Stomach (tissue), 8 donors: ENCODE measurements at regions not wholly inside any gene's neighbourhood (a gene's known extent, or its start where the extent isn't known, plus 50 kb on each side); places are given as distances from the start of the nearest gene placed in this dataset.

Source experiments
- DNase-seq, 2 donors: peaks; one replicate each; pipeline versions ENCODE4 v3.0.0 to v3.0.0-alpha.2; 2013 to 2019
- H3K27ac ChIP-seq, 5 donors: fragments of 200-600 bp in 4 of 5; sonication (generic) in 4 of 5; one replicate each; pipeline ENCODE4 v1.5.1; 2013 to 2019; ENCODE audit warnings: mild to moderate bottlenecking in 1 of 5, moderate library complexity in 1 of 5
- H3K27me3 ChIP-seq, 3 donors: fragments of 200-600 bp; sonication (generic); one replicate each; pipeline ENCODE4 v1.5.1; 2017 to 2019; ENCODE audit warnings: mixed run types in 1 of 3
- H3K36me3 ChIP-seq, 4 donors: fragments of 200-600 bp; sonication (generic); 1 replicate in 3 of 4; 2 replicates in 1 of 4; pipeline ENCODE4 v1.5.1; 2016 to 2019
- H3K4me1 ChIP-seq, 4 donors: fragments of 200-600 bp; sonication (generic); one replicate each; pipeline ENCODE4 v1.5.1; 2016 to 2019
- H3K4me3 ChIP-seq, 4 donors: fragments of 200-600 bp; sonication (generic) in 3 of 4; one replicate each; pipeline ENCODE4 v1.5.1; 2016 to 2019; ENCODE audit warnings: mild to moderate bottlenecking in 1 of 4
- H3K9me3 ChIP-seq, 4 donors: fragments of 200-600 bp; sonication (generic); one replicate each; pipeline ENCODE4 v1.5.1; 2016 to 2019
- EP300 ChIP-seq: sonication (generic); formaldehyde crosslinking; IDR thresholded peaks from one replicate; pipeline ENCODE4 v1.6.1; 2017; ENCODE audit warnings: antibody characterized with exemption
- POLR2A ChIP-seq, 4 donors: fragments of 450-650 bp; IDR thresholded peaks; one replicate each; pipeline ENCODE4 v1.6.1; 2016; ENCODE audit warnings: antibody characterized with exemption in 4 of 4, control low read depth in 2 of 4, mild to moderate bottlenecking in 1 of 4, moderate library complexity in 1 of 4
- POLR2AphosphoS5 ChIP-seq, 3 donors: sonication (generic); formaldehyde crosslinking; IDR thresholded peaks; one replicate each; pipeline ENCODE4 v1.6.1; 2016; ENCODE audit warnings: antibody characterized with exemption in 3 of 3
- WGBS, 5 donors: extraction: QIAGEN DNeasy Blood & Tissue Kit in 3 of 5; methylation state at CpG; one replicate each; pipeline versions ENCODE4 v1.1.5 to v1.1.7; 2013 to 2018; 5-methylcytosine and 5-hydroxymethylcytosine counted together
- intact Hi-C: fragments of 100-400 bp; cut with DNase I; formaldehyde crosslinking; loops from one replicate; pipeline ENCODE4 v1.15.1; 2023; ENCODE audit warnings: low total_unique reads
- TF ChIP-seq, protein P1 (sequence below), 7 experiments: fragments of 450-650 bp in 4 of 7; fragments of 200-600 bp in 3 of 7; sonication (generic) in 3 of 7; IDR thresholded peaks; one replicate each; pipeline ENCODE4 v1.5.1; 2016 to 2019; ENCODE audit warnings: antibody characterized with exemption in 7 of 7, control low read depth in 2 of 7, mild to moderate bottlenecking in 1 of 7
- donor health status: healthy with polysubstance abuse.
- donor health status: Bipolar disorder and iron deficiency.
- donor health status: healthy.

DNA sequence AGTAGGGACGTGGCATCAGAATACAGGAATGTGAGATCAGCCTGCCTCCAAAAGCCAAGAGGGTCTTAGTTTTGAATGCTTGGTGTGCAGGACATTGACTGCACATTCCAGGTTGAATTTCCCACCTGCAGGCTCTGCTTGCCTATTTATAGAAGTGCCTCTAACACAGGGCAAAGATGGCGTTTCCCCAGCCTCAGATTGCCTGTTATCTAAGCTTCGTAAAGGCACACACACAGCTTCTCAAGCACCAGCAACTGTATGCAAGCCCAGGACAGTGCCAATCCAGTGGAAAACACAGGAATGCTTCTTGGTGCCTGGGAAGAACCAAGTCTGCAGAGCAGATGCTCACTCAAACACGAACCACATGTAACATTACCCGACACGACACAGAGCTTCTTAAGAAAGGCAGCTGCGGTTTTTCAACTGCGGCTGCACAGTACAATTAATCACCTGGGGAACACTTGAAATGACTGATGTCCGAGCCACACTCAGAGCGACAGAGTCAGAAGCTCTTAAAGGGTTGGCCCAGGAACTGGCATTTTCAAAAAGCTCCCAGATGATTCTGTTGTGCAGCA lies 90.0 kb upstream of the ANKRD34C start:
- no peak for DNase-seq
- no peaks in the 10 kb centered on the region for H3K9me3 ChIP-seq
- 49 to 66% (median 51%) methylated on average over 10 of the region's 10 CpGs for WGBS, 5 donors
- peaks cover 0 to 46% (median 3%) of the 10 kb centered on the region in 3 donors for H3K27me3 ChIP-seq
- no peaks in the 10 kb centered on the region for H3K36me3 ChIP-seq
- intact Hi-C loops, result no loop called here
- H3K27ac ChIP-seq, result no peak overlapping the region
- H3K4me1 ChIP-seq, result no peaks in the 10 kb centered on the region
- TF ChIP-seq POLR2AphosphoS5 (IDR thresholded peaks at IDR 0.05) (no peak), POLR2A (IDR thresholded peaks at IDR 0.05) (no peak), EP300 (no peak)
- TF ChIP-seq, protein P1, sequence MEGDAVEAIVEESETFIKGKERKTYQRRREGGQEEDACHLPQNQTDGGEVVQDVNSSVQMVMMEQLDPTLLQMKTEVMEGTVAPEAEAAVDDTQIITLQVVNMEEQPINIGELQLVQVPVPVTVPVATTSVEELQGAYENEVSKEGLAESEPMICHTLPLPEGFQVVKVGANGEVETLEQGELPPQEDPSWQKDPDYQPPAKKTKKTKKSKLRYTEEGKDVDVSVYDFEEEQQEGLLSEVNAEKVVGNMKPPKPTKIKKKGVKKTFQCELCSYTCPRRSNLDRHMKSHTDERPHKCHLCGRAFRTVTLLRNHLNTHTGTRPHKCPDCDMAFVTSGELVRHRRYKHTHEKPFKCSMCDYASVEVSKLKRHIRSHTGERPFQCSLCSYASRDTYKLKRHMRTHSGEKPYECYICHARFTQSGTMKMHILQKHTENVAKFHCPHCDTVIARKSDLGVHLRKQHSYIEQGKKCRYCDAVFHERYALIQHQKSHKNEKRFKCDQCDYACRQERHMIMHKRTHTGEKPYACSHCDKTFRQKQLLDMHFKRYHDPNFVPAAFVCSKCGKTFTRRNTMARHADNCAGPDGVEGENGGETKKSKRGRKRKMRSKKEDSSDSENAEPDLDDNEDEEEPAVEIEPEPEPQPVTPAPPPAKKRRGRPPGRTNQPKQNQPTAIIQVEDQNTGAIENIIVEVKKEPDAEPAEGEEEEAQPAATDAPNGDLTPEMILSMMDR (IDR thresholded peaks at IDR 0.05), result no peak
- no peak overlapping the region for H3K4me3 ChIP-seq

DNA sequence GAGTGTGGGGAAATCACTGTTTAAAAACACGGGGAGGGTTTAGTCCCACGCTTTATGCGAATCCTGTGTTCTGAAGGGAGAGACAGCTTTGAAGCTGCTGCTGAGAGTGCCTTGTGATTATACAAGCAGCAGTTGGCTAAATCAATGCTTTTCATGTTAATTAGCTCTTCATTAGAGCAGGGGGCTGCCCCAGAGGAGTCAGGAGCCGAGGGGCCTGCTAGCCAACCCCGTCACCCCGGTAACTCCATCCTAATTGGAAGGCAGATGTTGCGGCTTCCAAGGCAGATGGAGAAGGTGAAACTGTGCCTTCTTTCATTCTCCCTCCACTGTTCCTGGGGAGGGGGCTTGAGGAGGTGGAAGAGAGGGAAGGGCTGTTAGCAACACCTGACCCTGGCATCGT lies 92.4 kb upstream of the ANKRD34C start:
- Histone ChIP-seq H3K4me3 (no peak overlapping the region), H3K9me3 (no peaks in the 10 kb centered on the region), H3K27me3 (peaks cover 0 to 33% (median 0%) of the 10 kb centered on the region in 3 donors), H3K4me1 (no peaks in the 10 kb centered on the region), H3K36me3 (no peaks in the 10 kb centered on the region), H3K27ac (no peak overlapping the region)
- no peak for DNase-seq
- 75 to 85% (median 81%) methylated on average over 8 of the region's 8 CpGs for whole genome bisulfite sequencing, 5 donors
- TF ChIP-seq POLR2AphosphoS5 (IDR thresholded peaks at IDR 0.05) (no peak), POLR2A (IDR thresholded peaks at IDR 0.05) (no peak), EP300 (no peak)
- TF ChIP-seq, protein P1 (IDR thresholded peaks at IDR 0.05), result no peak
- intact Hi-C loops, result no loop called here

DNA sequence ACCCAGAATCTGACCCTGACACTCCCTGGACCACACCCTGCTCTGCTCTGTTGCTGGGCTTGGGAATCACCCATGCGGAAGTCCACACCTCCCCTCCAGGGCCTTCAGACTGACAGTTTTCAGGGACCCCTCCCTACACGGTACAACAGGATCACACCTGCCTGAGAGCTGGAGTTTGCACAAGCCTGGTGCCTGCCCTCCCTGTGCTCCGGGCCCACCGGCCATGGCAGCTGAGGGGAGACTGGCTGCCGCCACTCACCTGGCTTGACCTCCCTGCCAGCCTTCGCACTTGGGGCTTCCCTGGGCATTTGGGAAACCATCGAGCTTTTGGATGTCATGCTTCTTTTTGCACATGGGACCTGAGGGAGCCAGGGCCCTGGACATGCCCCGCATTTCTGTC lies 95.9 kb upstream of the ANKRD34C start:
- Histone ChIP-seq H3K36me3 (no peaks in the 10 kb centered on the region), H3K9me3 (no peaks in the 10 kb centered on the region), H3K27me3 (peaks cover 0 to 13% (median 0%) of the 10 kb centered on the region in 3 donors), H3K27ac (no peak overlapping the region), H3K4me3 (no peak overlapping the region), H3K4me1 (no peaks in the 10 kb centered on the region)
- intact Hi-C loops, result loop anchor here (10.0 kb wide), 1 partner anchor 562 kb away; the partner anchor contains the start of gene CHRNA3
- WGBS, 5 donors, result 77 to 89% (median 82%) methylated on average over 7 to 8 of the region's 8 CpGs
- no peak for TF ChIP-seq POLR2AphosphoS5 (IDR thresholded peaks at IDR 0.05)
- no peak for TF ChIP-seq POLR2A (IDR thresholded peaks at IDR 0.05)
- TF ChIP-seq, protein P1 (IDR thresholded peaks at IDR 0.05), result no peak
- TF ChIP-seq EP300, result no peak
- DNase-seq, result no peak

DNA sequence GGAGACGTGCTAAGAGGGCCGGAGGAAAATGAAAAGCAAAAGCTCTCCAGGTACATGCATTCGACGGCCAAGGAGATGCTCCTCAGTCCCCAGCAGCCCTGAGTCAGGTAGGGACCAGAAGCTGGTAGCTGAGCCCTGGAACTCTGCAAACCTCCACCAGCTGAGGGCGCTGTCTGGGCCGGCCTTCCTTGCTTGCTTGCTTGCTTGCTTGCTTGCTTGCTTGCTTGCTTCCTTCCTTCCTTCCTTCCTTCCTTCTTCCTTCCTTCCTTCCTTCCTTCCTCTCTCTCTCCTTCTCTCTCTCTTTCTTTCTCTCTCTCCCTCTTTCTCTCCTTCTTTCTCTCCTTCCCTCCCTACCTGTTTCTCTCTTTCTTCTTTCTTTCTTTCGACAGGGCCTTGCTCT lies 94.6 kb upstream of the RASGRF1 start:
- H3K27me3 ChIP-seq, result peaks cover 0 to 10% (median 0%) of the 10 kb centered on the region in 3 donors
- no peaks in the 10 kb centered on the region for H3K36me3 ChIP-seq
- WGBS, 5 donors, result 83 to 90% (median 85%) methylated on average over 7 of the region's 7 CpGs
- H3K27ac ChIP-seq, result no peak overlapping the region
- TF ChIP-seq POLR2A (IDR thresholded peaks at IDR 0.05), result no peak
- TF ChIP-seq, protein P1 (IDR thresholded peaks at IDR 0.05), result no peak
- TF ChIP-seq EP300, result no peak
- no peak for TF ChIP-seq POLR2AphosphoS5 (IDR thresholded peaks at IDR 0.05)
- H3K4me1 ChIP-seq, result no peaks in the 10 kb centered on the region
- H3K9me3 ChIP-seq, result no peaks in the 10 kb centered on the region
- no peak for DNase-seq
- intact Hi-C loops, result loop anchor here (10.0 kb wide), 1 partner anchor 560 kb away; the partner anchor contains the start of gene CHRNA3
- no peak overlapping the region for H3K4me3 ChIP-seq
